ENCODE measurements at regions not wholly inside any gene's neighbourhood (a gene's known extent, or its start where the extent isn't known, plus 50 kb on each side); places are given as distances from the start of the nearest gene placed in this dataset.
"Not testable (repeated sequence)": the region's sequence is repeated elsewhere in the genome, so short reads cannot be mapped to it uniquely, and the experiment has no call there.

DNA sequence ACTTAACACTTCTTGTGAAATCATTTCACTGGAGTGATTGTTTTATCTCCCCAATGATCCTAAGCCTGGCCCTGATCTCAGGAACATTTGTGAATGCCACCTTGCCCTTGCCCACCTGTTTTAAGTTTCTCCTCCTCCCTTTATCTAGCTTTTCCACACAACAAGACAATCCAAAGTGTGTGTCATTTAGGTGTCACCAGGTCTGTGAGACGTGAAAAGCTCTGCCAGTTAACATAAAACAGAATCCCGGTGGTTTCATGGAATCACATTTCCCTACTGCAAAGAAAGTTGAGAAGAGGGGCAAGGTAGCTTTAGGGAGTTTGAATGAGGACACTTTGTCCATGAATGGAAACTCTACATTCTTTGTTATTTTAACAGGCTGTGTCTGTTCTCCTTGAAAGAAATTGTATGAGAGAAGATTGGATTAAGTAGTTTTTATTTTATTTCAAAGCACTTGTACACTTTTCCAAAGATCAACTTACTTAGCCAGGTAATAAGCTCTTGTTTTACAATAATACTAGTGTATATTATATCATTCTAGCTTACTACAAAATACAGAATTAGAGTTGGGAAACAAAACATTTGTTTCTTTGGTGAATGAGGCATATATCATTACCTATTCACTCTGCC lies 239.0 kb downstream of the ISL1 start:
- ATAC-seq (no peak), DNase-seq (no peak)
- WGBS, 2 donors = 13 to 14% methylated on average over 2 of the region's 2 CpGs
- intact Hi-C loops (cut with DNase I) = no loop called here
- Histone ChIP-seq H3K27ac (no peak overlapping the region), H3K4me1 (no peaks in the 10 kb centered on the region), H3K27me3 (no peaks in the 10 kb centered on the region), H3K4me3 (no peak overlapping the region), H3K36me3 (no peaks in the 10 kb centered on the region), H3K9me3 (peaks cover 0 to 11% (median 0%) of the 10 kb centered on the region in 11 donors)
- TF ChIP-seq, protein P1, sequence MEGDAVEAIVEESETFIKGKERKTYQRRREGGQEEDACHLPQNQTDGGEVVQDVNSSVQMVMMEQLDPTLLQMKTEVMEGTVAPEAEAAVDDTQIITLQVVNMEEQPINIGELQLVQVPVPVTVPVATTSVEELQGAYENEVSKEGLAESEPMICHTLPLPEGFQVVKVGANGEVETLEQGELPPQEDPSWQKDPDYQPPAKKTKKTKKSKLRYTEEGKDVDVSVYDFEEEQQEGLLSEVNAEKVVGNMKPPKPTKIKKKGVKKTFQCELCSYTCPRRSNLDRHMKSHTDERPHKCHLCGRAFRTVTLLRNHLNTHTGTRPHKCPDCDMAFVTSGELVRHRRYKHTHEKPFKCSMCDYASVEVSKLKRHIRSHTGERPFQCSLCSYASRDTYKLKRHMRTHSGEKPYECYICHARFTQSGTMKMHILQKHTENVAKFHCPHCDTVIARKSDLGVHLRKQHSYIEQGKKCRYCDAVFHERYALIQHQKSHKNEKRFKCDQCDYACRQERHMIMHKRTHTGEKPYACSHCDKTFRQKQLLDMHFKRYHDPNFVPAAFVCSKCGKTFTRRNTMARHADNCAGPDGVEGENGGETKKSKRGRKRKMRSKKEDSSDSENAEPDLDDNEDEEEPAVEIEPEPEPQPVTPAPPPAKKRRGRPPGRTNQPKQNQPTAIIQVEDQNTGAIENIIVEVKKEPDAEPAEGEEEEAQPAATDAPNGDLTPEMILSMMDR (IDR thresholded peaks at IDR 0.05) = no peak

DNA sequence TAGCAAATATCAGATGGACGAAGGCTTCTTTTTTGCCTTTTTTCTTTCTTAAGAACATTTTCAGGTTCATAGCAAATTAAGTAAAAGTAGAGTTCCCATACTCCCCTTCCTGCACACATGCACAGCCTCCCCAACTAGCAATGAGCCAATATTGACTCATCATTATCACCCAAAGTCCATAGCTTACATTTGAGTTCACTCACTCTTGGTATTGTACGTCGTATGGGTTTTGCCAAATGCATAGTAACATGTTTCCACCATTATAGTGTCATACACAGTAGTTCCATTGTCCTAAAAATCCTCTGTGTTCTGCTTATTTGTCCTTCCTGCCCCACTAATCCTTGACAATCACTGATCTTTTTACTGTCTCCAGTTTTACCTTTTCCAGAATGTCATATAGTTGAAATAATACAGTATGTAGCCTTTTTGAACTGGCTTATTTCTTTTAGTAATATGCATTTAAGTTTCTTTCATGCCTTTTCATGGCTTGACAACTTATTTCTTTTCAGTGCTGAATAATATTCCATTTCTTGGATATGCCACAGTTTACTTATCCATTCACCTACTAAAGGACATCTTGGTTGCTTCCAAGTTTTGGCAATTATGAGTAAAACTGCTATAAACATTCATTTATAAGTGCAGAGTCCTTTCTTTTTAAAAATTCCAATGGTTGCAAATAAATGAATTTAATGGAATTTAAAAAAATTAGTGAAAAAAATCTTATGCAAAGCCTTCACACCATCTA lies 242.1 kb downstream of the ISL1 start:
- no peak for ATAC-seq
- H3K4me1 ChIP-seq = no peaks in the 10 kb centered on the region
- H3K36me3 ChIP-seq = no peaks in the 10 kb centered on the region
- no peaks in the 10 kb centered on the region for H3K27me3 ChIP-seq
- no peak overlapping the region for H3K4me3 ChIP-seq
- intact Hi-C loops (cut with DNase I) = no loop called here
- WGBS, 2 donors = 85 to 89% methylated on average over 3 of the region's 3 CpGs
- H3K9me3 ChIP-seq = peaks cover 0 to 31% (median 3%) of the 10 kb centered on the region in 11 donors
- TF ChIP-seq, protein P1 (IDR thresholded peaks at IDR 0.05) = no peak
- no peak overlapping the region for H3K27ac ChIP-seq
- no peak for DNase-seq

DNA sequence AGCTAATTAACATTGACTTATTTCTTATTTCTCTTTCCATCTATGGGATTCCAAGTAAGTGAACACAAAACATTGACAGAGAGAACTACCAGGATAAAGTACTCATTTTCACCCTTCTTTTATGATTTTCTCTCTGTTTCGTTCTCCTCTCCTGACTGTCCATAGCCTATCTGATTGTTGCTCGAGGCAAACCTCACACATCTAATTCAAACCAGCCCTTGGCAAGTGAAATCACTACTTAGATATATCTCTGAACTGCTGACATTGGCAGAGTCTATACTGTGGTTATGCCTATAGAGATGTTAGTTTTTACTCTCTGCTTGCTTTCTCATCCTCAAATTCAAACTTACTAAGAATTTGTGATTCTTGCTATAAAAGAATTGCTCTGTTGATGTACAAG lies 248.8 kb downstream of the ISL1 start:
- WGBS, 2 donors = 49 to 52% methylated on average over 2 of the region's 2 CpGs

DNA sequence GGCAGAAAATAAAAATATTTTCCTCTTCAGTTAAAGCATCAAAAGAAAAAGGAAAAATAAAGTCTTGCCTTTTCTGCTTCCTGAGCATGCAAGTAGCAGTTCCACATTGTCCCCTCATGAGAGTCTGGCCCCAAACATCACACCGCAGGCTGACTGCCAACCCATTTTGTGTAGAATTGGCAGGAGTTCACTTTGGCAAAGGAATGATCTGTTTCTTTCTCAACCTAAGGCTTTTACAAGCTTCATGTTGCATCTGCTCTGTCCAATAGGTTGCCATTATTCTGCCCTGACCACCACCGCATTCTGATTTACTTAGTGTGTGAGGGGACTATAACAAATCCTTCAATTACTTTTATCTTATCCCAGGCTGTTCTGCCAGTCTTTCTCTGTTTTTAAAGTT lies 249.5 kb downstream of the ISL1 start:
- Histone ChIP-seq H3K36me3 (no peaks in the 10 kb centered on the region), H3K9me3 (peaks cover 0 to 40% (median 0%) of the 10 kb centered on the region in 11 donors), H3K27ac (no peak overlapping the region), H3K4me3 (no peak overlapping the region), H3K4me1 (no peaks in the 10 kb centered on the region), H3K27me3 (no peaks in the 10 kb centered on the region)
- DNase-seq (no peak), ATAC-seq (no peak)
- WGBS, 2 donors = 70 to 76% methylated on average over 2 of the region's 2 CpGs
- TF ChIP-seq, protein P1 (IDR thresholded peaks at IDR 0.05) = no peak
- intact Hi-C loops (cut with DNase I) = no loop called here

More for the DNA sequence above, 248.8 kb downstream of the ISL1 start:
- intact Hi-C loops (cut with DNase I) = no loop called here
- no peak overlapping the region for H3K27ac ChIP-seq
- no peaks in the 10 kb centered on the region for H3K4me1 ChIP-seq
- peaks cover 0 to 43% (median 0%) of the 10 kb centered on the region in 11 donors for H3K9me3 ChIP-seq
- ATAC-seq = no peak
- DNase-seq = no peak
- H3K36me3 ChIP-seq = no peaks in the 10 kb centered on the region
- H3K4me3 ChIP-seq = no peak overlapping the region
- H3K27me3 ChIP-seq = no peaks in the 10 kb centered on the region
- TF ChIP-seq, protein P1 (IDR thresholded peaks at IDR 0.05) = no peak

DNA sequence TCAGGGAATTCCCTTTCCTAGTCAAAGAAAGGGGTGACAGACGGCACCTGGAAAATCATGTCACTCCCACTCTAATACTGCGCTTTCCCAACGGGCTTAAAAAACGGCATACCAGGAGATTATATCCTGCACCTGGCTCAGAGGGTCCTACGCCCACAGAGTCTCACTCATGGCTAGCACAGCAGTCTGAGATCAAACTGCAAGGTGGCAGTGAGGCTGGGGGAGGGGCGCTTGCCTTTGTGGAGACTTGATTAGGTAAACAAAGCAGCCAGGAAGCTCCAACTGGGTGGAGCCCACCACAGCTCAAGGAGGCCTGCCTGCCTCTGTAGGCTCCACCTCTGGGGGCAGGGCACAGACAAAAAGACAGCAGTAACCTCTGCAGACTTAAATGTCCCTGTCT lies 253.7 kb downstream of the ISL1 start:
- H3K27me3 ChIP-seq; ATAC-seq; H3K27ac ChIP-seq; intact Hi-C loops (cut with DNase I); H3K36me3 ChIP-seq; DNase-seq; H3K4me1 ChIP-seq; H3K4me3 ChIP-seq: not testable (repeated sequence)
- peaks cover 0 to 35% (median 0%) of the 10 kb centered on the region in 11 donors for H3K9me3 ChIP-seq
- 87 to 93% methylated on average over 6 of the region's 6 CpGs for WGBS, 2 donors

All from heart right ventricle (tissue), 16 donors.